HCEC 1CT (cell line): ENCODE measurements at regions not wholly inside any gene's neighbourhood (a gene's known extent, or its start where the extent isn't known, plus 50 kb on each side); places are given as distances from the start of the nearest gene placed in this dataset.
A peak's percentile ranks its signal among the peaks of the same experiment; 100 is the strongest.
"Not testable (repeated sequence)": the region's sequence is repeated elsewhere in the genome, so short reads cannot be mapped to it uniquely, and the experiment has no call there.

Source experiments
- DNase-seq: peaks from one replicate; pipeline ENCODE4 v3.0.0-alpha.2; 2017

GRCh38 chr6:141209890-141210289 is 922.8 kb upstream of the GJE1 start:
- no peak for DNase-seq

DNA sequence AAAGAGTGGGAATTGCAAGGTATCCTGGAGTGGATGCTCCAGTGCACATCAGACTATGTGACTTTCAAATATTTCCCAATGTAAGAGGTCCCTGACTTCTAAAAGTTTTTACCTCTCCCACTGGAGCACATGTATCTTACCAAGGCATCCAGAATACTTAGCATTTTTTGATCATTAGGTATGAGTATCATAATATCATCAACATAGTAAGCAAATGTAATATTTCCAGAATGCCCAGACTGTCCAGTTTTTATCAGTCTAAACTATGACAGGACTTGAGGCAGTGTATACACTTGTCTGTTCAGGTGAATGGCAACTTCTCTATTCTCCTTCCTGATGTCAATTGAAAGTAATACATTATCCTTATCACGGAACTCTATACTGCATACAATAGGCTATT is 924.6 kb upstream of the GJE1 start:
- no peak for DNase-seq

- DNase-seq = peak; percentile 77
These were observed 928.7 kb upstream of the GJE1 start for GRCh38 chr6:141203902-141204575.

DNA sequence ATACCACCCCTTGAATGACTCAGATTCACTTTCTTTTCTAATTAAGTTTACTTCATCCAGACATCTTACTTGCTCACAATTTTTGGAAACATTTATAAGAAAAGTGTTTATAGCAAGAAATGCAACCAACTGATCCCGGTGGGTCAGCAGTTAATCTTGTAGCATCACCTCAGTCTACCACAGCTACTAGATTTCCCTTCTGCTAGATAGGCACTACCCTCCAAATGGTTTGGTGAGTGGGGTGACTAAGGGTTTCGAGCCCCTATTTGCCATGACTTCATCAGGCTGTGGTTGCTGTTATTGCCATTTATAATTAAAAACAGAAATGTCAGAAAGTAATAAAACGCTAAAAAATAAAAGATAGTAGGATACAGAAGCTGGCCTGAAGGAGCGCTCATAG is 930.1 kb upstream of the GJE1 start:
- no peak for DNase-seq

GRCh38 chr6:141199074-141199473 is 933.7 kb upstream of the GJE1 start:
- peak; percentile 52 for DNase-seq

DNA sequence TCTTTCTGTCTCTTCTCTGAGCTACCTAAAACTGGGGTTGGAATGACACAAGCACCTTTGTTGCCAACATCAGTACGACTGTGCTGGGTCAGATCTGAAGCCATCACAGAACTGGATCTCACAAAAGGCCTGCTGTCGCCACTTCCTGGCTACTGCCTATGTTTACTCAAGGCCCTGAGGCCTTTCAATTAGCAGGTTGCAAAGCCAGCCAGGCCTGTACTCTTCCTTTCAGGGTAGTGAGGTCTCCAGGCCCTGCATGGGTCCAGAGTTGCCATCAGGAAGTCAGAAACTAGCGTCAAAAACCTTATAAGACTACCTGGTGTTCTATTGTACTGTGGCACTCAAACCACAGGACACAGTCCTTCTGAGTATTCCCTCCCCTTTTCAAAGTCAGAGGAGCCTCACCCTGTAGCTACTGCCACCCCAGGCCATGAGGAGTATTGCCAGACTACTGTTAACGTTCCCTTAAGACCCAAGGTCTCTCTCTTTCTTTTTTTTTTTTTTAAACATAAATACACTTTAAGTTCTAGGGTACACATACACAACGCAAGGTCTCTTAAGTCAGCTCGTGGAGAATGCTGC is 937.4 kb upstream of the GJE1 start:
- no peak for DNase-seq

GRCh38 chr6:141183368-141183767 is 949.4 kb upstream of the GJE1 start:
- no peak for DNase-seq

DNA sequence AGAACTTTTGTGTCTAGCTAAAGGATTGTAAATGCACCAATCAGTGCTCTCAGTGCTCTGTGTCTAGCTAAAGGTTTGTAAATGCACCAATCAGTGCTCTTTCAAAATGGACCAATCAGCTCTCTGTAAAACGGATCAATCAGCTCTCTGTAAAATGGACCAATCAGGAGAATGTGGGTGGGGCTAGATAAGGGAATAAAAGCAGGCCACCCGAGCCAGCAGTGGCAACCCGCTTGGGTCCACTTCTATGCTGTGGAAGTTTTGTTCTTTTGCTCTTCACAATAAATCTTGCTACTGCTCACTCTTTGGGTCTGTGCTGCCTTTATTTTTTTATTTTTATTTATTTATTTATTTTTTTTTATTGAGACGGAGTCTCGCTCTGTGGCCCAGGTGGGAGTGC is 957.3 kb upstream of the GJE1 start:
- not testable (repeated sequence) for DNase-seq

GRCh38 chr6:141174932-141175331 is 957.8 kb upstream of the GJE1 start:
- DNase-seq = no peak

GRCh38 chr6:141173529-141173928 is 959.2 kb upstream of the GJE1 start:
- no peak for DNase-seq

DNA sequence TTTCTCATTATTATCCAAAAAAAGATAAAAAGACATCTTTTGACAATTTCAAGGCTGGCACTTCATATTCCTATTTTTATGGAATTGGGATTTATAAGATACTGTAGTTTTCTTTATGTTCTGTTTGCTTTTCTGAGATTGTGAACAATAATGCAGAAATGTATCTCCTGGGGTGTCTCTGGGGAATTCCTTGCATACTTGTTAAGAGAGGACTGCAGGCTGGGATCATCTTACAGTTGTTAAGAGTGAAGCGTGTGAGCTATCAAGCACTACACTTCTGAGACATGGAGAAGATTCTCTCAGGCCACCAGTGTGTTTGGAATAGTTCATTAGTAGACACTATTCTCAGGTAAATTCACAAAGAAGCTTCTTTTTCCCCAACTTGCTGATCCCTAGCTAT is 963.3 kb upstream of the GJE1 start:
- peak; percentile 60 for DNase-seq

DNA sequence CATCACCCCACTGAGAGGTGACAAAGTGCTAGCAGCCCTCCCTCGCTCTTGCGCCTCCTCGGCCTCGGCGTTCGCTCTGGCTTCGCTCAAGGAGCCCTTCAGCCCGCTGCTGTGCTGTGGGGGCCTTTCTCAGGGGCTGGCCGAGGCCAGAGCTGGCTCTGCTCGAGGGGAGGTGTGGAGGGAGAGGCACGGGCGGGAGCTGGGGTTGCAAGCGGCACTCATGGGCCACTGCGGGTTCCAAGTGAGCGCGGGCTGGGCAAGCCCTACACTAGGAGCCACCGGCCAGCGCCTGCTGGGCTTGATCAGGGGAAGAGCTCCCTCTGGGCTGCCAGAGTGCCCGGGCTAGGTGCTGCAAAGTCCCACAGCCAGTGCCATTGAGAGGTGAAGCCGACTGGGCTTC is 964.8 kb upstream of the GJE1 start:
- DNase-seq = no peak

DNA sequence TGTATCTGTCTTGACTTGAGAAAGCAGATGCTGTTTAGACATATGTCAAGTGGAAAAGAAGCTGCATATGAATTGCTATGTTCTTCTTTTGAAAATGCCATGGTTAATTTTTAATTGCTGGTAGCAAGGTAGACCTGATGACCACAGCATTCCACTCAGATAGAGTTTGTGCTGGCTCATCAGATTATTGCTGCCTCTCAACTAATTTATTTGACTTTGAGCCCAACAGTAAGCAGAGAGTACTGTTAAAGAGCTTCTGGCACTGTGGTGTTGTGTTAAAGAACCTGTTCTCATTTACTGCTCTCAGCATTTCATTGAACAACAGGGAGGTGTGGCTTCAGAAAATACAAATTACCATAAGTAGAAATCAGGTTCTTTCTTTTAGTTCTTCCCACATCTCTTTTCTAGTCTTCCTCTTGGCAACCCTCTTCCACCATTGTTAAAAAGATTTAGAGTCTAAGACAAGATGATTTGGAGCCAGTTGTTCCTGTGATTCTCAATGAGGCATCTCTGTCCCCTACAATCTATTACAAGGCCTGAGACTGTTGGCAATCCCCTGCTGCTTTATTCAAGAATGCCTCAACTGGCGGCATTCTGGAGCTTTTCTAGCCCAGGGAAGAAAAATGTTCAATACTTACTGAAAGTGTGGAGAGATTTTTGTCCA is 967.6 kb upstream of the GJE1 start:
- no peak for DNase-seq

DNA sequence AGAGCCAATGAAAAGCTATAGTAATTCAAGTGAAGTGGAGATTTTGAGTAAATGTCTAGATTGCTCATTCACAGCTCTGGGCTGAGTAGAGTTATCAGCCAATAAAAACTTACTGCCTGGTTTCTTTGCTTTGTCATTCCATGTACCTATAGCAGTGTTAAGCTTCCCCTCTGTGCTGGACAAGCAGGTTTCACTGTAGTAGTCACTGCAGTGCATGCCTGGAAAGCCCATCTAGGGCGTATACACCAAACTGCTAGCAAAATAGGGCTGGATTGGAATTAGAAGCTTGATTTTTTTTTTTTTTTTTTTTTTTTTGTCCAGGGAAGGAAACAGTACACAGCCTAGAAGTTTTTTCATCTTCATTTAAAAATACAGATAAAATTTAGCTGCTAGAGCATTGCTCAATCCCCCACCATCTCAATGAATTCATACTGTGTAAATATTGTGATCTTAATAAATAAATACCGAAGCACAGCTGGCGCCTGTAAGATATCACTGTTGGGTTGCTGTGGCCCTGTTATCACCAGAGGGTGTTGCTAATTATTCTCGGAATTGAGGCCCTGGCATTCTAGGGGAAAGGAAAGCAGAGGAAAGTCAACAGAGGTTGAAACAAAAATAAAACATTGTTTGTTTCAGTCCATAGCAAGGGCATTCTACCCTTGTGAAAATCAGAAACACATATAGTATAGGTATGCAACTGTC is 968.5 kb upstream of the GJE1 start:
- DNase-seq = no peak

GRCh38 chr6:141163107-141163506 is 969.6 kb upstream of the GJE1 start:
- DNase-seq = no peak

DNA sequence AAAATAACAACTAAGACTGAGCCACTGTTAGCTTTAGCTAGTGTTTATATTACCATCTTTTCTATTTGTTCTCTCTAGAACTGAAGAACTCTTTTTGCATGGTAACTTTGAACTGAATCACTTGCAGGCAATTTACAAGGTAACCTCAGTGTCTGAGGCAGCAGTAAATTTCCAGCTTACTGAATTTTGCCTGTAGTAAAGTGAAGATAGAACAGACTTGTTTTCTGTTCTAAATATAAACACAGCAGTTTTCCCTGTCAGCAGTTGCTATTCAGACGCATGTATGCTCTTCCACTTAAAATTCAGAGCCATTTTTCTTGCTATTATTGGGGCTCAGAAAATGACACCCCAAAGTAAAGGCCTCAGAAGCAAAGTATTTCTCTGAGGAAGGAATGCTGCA is 974.0 kb upstream of the GJE1 start:
- no peak for DNase-seq

DNA sequence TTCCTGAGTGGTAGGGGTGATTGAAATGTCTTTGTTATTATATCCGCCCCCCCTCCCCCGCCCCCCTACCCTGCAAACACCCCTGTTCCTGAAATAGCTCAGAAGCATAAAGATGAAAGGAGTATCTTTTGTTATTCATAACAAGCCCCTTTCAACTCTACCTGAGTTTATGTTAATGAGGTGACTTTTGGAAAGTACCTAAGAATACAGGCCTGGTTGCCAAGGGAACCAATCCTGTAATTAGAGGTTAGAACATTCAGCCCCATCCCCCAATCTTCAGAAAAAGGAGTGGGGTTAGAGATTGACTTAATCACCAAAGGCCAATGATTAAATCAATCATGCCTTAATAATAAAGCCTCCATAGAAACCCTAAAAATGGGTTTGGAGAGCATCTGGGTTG is 979.2 kb upstream of the GJE1 start:
- DNase-seq = no peak

DNA sequence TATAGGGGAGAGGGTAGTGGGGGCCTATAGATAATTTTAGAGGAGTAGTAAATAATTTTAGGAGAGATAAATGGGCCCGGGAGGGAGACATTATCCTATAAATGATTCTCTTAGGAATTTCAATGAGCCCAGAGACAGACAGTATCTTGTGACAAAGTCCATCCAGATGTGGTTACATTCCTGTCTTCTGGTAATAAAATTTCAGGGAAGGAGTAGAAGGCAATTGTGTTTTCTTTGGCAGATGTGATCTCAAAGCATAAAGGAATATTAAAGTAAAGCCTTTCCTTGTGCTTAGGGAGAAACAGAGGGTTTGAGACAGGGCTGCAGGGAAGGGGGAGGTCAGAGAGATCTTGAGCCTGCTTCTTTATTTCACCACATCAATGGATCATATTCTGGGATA is 979.8 kb upstream of the GJE1 start:
- no peak for DNase-seq

- DNase-seq = no peak
These were observed 980.9 kb upstream of the GJE1 start for GRCh38 chr6:141151710-141152417.

GRCh38 chr6:141141870-141142269 is 990.9 kb upstream of the GJE1 start:
- no peak for DNase-seq

DNA sequence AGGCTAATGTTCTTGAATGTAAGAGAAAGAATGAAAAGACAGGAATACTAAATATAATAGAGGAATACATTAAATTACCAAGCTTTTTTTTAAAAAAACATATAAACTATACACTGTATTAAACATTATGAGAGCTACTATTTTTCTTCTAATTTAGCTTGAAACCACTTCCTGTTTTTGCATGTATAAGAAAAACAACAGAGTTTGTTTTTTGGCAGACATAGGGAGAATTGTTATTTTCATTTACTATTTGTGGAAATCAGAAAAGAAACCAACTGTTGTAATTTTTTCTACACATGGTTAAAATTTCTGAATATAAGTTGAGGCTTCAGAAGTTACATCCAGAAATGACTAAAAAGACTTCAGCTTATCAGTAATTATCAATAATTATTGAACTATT is 991.8 kb upstream of the GJE1 start:
- no peak for DNase-seq

- no peak for DNase-seq
These were observed 993.3 kb upstream of the GJE1 start for GRCh38 chr6:141139461-141139860.

GRCh38 chr6:141134723-141135122 is 998.0 kb upstream of the GJE1 start:
- DNase-seq = no peak
